ENCODE measurements at regions not wholly inside any gene's neighbourhood (a gene's known extent, or its start where the extent isn't known, plus 50 kb on each side); places are given as distances from the start of the nearest gene placed in this dataset.

DNA sequence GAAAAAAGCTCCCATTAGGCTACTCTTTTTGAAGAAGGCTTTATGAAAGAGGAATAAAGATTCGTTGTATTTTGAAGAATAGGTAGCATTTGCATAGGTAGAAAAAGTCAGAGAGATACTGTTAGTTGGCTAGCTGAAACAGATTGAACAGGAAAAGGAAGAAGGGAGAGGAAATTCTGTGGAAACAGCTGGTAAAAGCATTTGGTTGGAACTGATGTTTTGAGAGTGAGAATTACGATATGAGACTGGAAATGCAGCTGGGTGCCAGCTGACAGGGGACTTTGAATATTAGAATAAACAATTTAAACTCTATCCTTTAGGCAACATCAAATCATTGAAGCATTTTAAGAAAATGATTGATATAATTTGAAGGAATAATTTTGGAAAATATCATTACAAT lies 96.7 kb upstream of the CNTNAP5 start:
- no peak for DNase-seq (ENCODE audit: low spot score)

DNA sequence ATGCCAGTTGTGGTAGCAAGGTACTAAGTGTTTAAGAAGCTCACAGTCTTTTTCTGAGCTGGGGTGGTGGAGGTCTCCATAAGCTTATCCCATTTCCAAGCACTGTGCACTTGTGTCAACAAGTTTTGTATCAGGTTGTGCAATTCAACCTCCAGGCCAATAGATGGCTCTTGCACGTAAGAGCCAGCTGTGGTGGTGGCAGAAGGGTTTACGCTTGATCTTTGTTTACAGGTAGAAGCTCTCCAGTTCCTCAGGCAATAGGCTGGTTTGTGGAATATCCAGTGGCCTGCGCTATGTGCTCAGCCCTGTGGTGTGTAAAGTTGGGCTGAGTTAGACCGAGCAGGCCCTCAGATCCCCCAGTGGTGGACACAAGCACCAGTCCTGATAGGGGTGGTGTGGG lies 89.7 kb upstream of the CNTNAP5 start:
- no peak for DNase-seq (ENCODE audit: low spot score)

DNA sequence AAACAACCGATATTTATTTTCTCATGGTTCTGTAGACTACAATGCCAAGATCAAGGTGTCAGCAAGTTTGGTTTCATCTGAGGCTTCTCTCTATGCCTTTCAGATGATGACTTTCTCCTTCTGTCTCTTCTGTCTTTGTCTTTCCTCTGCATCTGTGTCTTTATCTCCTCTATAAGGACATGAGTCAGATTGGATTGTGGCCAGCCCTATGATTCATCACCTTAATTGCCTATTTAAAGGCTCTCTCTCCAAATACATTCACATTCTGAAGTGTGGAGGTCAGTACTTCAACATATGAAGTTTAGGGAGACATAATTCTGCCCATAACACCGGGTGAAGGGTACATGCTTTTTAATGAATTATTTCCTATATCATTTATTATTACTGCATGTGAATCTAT lies 71.2 kb upstream of the CNTNAP5 start:
- DNase-seq (ENCODE audit: low spot score), result peak; percentile 43

DNA sequence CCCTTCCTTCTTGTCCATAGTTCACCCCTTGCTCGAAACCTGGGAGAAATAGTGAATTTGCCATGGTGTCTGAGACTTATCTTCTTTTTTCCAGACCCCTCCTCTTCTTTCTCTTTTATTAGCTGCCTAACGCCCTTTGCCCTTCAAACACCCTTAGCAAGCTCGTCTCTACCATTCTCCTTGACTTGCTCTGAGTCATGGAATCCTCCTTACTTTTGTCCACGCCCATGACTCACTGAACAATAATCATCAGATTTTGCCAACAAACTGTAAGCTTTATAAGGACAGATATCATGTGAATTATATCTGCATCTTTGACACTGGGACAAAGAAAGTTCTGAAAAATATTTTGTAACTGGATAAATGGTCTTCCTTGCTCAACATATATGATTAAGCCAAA lies 67.1 kb upstream of the CNTNAP5 start:
- no peak for DNase-seq (ENCODE audit: low spot score)

DNA sequence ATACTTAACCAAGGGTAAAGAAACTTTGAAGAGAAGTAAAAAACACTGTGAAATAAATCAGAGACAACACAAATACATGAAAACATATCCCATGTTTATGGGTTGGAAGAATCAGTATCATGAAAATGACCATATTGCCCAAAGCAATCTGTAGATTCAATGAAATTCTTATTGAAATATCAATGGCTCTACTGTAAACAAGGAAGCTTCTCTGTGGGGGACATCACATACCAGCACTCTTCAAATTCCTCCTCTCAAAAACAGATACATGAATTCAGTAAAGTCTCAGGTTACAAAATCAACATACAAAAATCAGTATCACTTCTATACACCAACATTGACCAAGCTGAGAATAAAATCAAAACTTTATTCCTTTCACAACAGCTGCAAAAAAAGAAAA lies 63.5 kb upstream of the CNTNAP5 start:
- no peak for DNase-seq (ENCODE audit: low spot score)

DNA sequence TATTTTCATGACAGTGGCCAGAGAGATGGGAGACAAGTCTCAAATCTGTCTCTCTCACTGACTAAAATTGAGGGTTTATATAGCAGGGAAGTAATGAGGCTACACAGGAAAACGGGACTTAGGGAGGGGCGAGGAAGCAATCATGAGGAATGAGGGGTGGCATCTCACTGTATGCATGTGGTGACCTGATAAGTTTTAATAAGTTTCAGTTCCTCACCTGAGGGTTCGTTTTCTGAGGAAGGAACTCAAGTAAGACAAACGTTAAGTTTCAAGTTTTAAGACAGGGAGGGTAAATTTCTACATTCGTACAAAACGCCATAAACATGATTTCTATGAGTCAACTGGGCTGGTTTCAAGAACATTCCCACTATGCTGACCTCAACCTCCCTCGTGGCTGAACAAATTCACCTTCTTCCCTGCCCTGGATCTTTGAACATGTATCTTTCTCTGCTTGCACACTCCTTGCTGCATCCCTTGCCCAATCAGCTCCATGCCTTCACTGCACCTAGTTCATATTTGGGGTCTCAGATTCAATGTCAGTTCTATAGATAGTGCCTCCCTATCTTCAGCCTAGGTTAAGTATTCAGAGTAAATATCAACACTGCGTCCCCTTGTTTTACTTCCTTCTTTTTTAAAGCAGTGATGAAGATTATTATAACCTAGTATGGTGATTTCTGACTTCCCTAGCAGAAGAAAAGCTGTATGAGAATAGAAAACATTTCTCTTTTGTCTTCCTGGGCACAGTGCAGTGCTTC lies 53.3 kb upstream of the CNTNAP5 start:
- no peak for DNase-seq (ENCODE audit: low spot score)

Data from A172 (cell line).